HL-60 (cell line): ENCODE measurements at regions not wholly inside any gene's neighbourhood (a gene's known extent, or its start where the extent isn't known, plus 50 kb on each side); places are given as distances from the start of the nearest gene placed in this dataset.

Source experiments
- DNase-seq, 2 experiments: peaks; one replicate each; pipeline ENCODE4 v3.0.0-alpha.2; 2010 to 2020; ENCODE audit warnings: low read depth in 1 of 2, low spot score in 1 of 2
- H3K27ac ChIP-seq: fragments of 250-450 bp; sonication (Bioruptor Pico); replicated peaks from 2 replicates; pipeline ENCODE4 v1.5.1; 2020; ENCODE audit warnings: mild to moderate bottlenecking, moderate library complexity
- H3K27me3 ChIP-seq: fragments of 250-450 bp; sonication (Bioruptor Pico); 2 replicates; pipeline ENCODE4 v1.5.1; 2021; ENCODE audit warnings: mild to moderate bottlenecking, moderate library complexity; ENCODE audit not compliant: insufficient read depth, poor library complexity, severe bottlenecking
- H3K4me3 ChIP-seq: replicated peaks from 2 replicates; pipeline ENCODE4 v1.5.1; 2011; ENCODE audit warnings: mild to moderate bottlenecking, control low read depth, low read length; ENCODE audit not compliant: insufficient read depth
- CTCF ChIP-seq: IDR thresholded peaks from one replicate; pipeline ENCODE4 v1.5.1; 2011; ENCODE audit warnings: low read length, control low read depth, inconsistent platforms; ENCODE audit not compliant: insufficient read depth
- GABPA ChIP-seq: IDR thresholded peaks from 2 replicates; pipeline ENCODE4 v1.6.1; 2012; ENCODE audit warnings: low read depth
- POLR2AphosphoS5 ChIP-seq: IDR thresholded peaks from 2 replicates; pipeline ENCODE4 v1.6.1; 2012; ENCODE audit warnings: low read depth
- REST ChIP-seq: IDR thresholded peaks from 2 replicates; pipeline ENCODE4 v1.6.1; 2012; ENCODE audit warnings: low read depth; ENCODE audit not compliant: insufficient replicate concordance
- SPI1 ChIP-seq: IDR thresholded peaks from 2 replicates; pipeline ENCODE4 v1.6.1; 2012; ENCODE audit warnings: low read depth, mild to moderate bottlenecking, borderline replicate concordance

- Histone ChIP-seq H3K27ac (no peak overlapping the region), H3K4me3 (no peak overlapping the region), H3K27me3 (peaks cover 2% of the 10 kb centered on the region)
- no peak for DNase-seq
- TF ChIP-seq GABPA (no peak), REST (no peak), CTCF (no peak), POLR2AphosphoS5 (no peak), SPI1 (no peak)
Measured at GRCh38 chr10:25745976-25746375, 188.1 kb upstream of the MYO3A start.

- TF ChIP-seq CTCF, result no peak
- no peak for TF ChIP-seq REST
- TF ChIP-seq GABPA, result no peak
- no peak for TF ChIP-seq SPI1
- no peak for TF ChIP-seq POLR2AphosphoS5
- peaks cover 2% of the 10 kb centered on the region for H3K27me3 ChIP-seq
- H3K4me3 ChIP-seq, result no peak overlapping the region
- DNase-seq, result no peak
- H3K27ac ChIP-seq, result no peak overlapping the region
Measured at GRCh38 chr10:25747084-25747483, 186.9 kb upstream of the MYO3A start.

GRCh38 chr10:25748509-25748908, 185.5 kb upstream of the MYO3A start:
- no peak overlapping the region for H3K27ac ChIP-seq
- no peak overlapping the region for H3K4me3 ChIP-seq
- no peak for DNase-seq
- H3K27me3 ChIP-seq, result no peaks in the 10 kb centered on the region
- TF ChIP-seq GABPA, result no peak
- no peak for TF ChIP-seq POLR2AphosphoS5
- TF ChIP-seq SPI1, result no peak
- TF ChIP-seq REST, result no peak
- TF ChIP-seq CTCF, result no peak
